Mesodermal cell (in vitro differentiated cells): ENCODE measurements at regions not wholly inside any gene's neighbourhood (a gene's known extent, or its start where the extent isn't known, plus 50 kb on each side); places are given as distances from the start of the nearest gene placed in this dataset.

Experiments
- H3K27ac ChIP-seq: 2 replicates; pipeline ENCODE4 v1.7.0; 2013; ENCODE audit warnings: mild to moderate bottlenecking, low read depth, low read length, moderate library complexity; ENCODE audit not compliant: severe bottlenecking
- H3K36me3 ChIP-seq: 2 replicates; pipeline ENCODE4 v1.7.1; 2013; ENCODE audit warnings: mild to moderate bottlenecking, low read length, moderate library complexity; ENCODE audit not compliant: control insufficient read depth, insufficient read depth
- H3K4me1 ChIP-seq: one replicate; pipeline ENCODE4 v1.7.1; 2013; ENCODE audit warnings: mild to moderate bottlenecking, low read length; ENCODE audit not compliant: insufficient read depth, control insufficient read depth, poor library complexity, severe bottlenecking
- H3K4me3 ChIP-seq: 2 replicates; pipeline ENCODE4 v1.7.0; 2013; ENCODE audit warnings: low read length, control low read depth, mild to moderate bottlenecking; ENCODE audit not compliant: insufficient read depth, poor library complexity, severe bottlenecking; ENCODE audit errors: extremely low read depth
- H3K9me3 ChIP-seq: 2 replicates; pipeline ENCODE4 v1.7.1; 2013; ENCODE audit warnings: mild to moderate bottlenecking, low read length, moderate library complexity; ENCODE audit not compliant: control insufficient read depth
- WGBS, 2 experiments: methylation state at CpG; one replicate each; pipeline ENCODE4 v1.1.5; 2013; ENCODE audit warnings: missing lambda C conversion rate in 2 of 2; ENCODE audit not compliant: insufficient coverage in 2 of 2; 5-methylcytosine and 5-hydroxymethylcytosine counted together

- no peak overlapping the region for H3K4me3 ChIP-seq
- no CpG with 5 or more reads among the region's 3 CpGs for WGBS, 2 experiments
- H3K36me3 ChIP-seq, result no peaks in the 10 kb centered on the region
- H3K9me3 ChIP-seq, result no peaks in the 10 kb centered on the region
- H3K27ac ChIP-seq, result no peak overlapping the region
- H3K4me1 ChIP-seq, result no peaks in the 10 kb centered on the region
Measured at GRCh38 chr13:48843630-48844380, 131.9 kb upstream of the FNDC3A start.

DNA sequence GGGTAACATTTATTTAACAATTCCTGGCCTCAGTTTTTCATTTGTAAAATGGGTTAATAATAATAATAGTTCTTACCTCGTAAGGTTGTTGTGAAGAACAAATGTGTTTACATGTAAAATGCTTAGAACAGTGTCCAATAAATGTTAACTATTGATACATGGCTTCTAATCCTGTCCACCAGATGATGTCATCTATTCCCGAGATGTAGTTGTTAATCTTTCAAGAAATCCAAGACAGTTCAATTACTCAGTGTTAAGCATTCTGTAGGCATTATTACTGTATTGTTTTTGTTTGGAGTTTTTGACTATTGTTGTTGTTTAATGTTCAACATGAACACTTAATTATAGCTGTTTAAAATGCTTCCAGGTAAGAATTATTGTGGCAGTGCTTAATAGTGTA, 131.0 kb upstream of the FNDC3A start:
- Histone ChIP-seq H3K36me3 (no peaks in the 10 kb centered on the region), H3K27ac (no peak overlapping the region), H3K9me3 (peaks cover 5% of the 10 kb centered on the region), H3K4me1 (no peaks in the 10 kb centered on the region), H3K4me3 (no peak overlapping the region)
- WGBS, 2 experiments, result no CpG with 5 or more reads among the region's 2 CpGs

DNA sequence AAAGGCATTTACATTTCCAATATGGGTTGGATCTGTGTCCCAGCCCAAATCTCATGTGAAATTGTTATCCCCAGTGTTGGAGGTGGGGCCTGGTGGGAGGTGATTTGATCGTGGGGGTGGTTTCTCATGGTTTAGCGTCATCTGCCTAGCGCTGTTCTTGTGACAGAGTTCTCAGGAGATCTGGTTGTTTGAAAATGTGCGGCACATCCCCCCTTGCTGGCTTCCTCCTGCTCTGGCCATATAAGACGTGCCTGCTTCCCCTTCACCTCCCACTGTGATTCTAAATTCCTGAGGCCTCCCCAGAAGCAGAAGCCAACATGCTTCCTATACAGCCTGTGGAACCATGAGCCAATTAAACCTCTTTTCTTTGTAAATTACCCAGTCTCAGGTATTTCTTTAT, 126.2 kb upstream of the FNDC3A start:
- Histone ChIP-seq H3K9me3 (peaks cover 6% of the 10 kb centered on the region), H3K4me1 (peaks cover 9% of the 10 kb centered on the region), H3K36me3 (no peaks in the 10 kb centered on the region), H3K27ac (no peak overlapping the region), H3K4me3 (no peak overlapping the region)
- 78 to 82% methylated on average over 5 of the region's 5 CpGs for WGBS, 2 experiments

DNA sequence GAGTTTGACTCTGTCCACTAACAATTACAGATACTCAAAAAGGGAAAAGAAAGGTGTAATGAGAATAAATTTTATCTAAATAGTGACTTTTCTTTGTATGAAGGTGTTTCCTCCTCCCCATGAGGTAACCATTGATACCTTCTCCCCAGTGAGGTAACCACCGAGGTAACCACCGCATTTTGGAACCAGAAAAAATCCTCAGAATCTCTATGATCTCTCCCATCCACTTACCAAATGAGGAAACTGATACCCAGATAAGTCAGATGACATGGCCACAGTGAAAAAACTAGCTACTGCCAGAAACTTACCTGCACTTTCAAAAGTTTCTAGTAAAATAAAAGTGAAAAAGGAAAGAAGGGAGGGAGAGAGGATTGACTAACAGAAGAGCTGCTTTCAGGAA, 124.0 kb upstream of the FNDC3A start:
- peaks cover 9% of the 10 kb centered on the region for H3K4me1 ChIP-seq
- no peak overlapping the region for H3K27ac ChIP-seq
- H3K4me3 ChIP-seq, result no peak overlapping the region
- peaks cover 6% of the 10 kb centered on the region for H3K9me3 ChIP-seq
- H3K36me3 ChIP-seq, result no peaks in the 10 kb centered on the region
- no CpG with 5 or more reads among the region's 2 CpGs for WGBS, 2 experiments

GRCh38 chr13:48852911-48853727, 122.6 kb upstream of the FNDC3A start:
- Histone ChIP-seq H3K36me3 (no peaks in the 10 kb centered on the region), H3K9me3 (peaks cover 6% of the 10 kb centered on the region), H3K27ac (peak overlapping the region; percentile 64), H3K4me1 (peaks cover 9% of the 10 kb centered on the region), H3K4me3 (no peak overlapping the region)
- 87 to 92% methylated on average over 5 to 8 of the region's 8 CpGs for WGBS, 2 experiments

GRCh38 chr13:48853728-48854102, 122.0 kb upstream of the FNDC3A start:
- no peak overlapping the region for H3K4me3 ChIP-seq
- H3K9me3 ChIP-seq, result peaks cover 6% of the 10 kb centered on the region
- peak overlapping the region; percentile 64 for H3K27ac ChIP-seq
- H3K36me3 ChIP-seq, result no peaks in the 10 kb centered on the region
- peaks cover 13% of the 10 kb centered on the region for H3K4me1 ChIP-seq
- 78 to 93% methylated on average over 2 to 3 of the region's 5 CpGs for WGBS, 2 experiments

DNA sequence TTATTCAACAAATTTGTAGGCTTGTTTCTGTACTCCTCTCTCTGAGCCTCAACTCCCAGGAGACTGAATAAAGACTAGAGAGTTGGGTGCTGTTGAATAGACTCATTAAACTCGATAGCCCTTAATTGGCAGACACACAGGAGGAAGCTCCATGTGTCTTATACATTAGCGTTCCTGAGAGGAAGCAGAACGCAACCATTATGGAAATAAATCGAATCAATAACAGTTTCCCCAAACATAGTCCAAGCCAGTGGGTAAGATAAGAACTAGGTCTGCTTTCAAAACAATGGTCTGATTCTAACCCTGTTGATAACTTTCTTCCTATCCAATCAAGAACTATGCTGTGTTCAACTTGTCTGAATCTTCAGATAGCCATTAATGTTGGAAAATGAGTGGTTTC, 118.1 kb upstream of the FNDC3A start:
- Histone ChIP-seq H3K36me3 (no peaks in the 10 kb centered on the region), H3K9me3 (no peaks in the 10 kb centered on the region), H3K4me3 (no peak overlapping the region), H3K4me1 (peaks cover 13% of the 10 kb centered on the region), H3K27ac (no peak overlapping the region)
- 93 to 100% methylated on average over 2 to 3 of the region's 4 CpGs for WGBS, 2 experiments

GRCh38 chr13:48858122-48858902, 117.4 kb upstream of the FNDC3A start:
- WGBS, 2 experiments, result 63 to 71% methylated on average over 1 to 2 of the region's 3 CpGs
- Histone ChIP-seq H3K27ac (no peak overlapping the region), H3K4me1 (peaks cover 13% of the 10 kb centered on the region), H3K4me3 (no peak overlapping the region), H3K9me3 (no peaks in the 10 kb centered on the region), H3K36me3 (no peaks in the 10 kb centered on the region)

DNA sequence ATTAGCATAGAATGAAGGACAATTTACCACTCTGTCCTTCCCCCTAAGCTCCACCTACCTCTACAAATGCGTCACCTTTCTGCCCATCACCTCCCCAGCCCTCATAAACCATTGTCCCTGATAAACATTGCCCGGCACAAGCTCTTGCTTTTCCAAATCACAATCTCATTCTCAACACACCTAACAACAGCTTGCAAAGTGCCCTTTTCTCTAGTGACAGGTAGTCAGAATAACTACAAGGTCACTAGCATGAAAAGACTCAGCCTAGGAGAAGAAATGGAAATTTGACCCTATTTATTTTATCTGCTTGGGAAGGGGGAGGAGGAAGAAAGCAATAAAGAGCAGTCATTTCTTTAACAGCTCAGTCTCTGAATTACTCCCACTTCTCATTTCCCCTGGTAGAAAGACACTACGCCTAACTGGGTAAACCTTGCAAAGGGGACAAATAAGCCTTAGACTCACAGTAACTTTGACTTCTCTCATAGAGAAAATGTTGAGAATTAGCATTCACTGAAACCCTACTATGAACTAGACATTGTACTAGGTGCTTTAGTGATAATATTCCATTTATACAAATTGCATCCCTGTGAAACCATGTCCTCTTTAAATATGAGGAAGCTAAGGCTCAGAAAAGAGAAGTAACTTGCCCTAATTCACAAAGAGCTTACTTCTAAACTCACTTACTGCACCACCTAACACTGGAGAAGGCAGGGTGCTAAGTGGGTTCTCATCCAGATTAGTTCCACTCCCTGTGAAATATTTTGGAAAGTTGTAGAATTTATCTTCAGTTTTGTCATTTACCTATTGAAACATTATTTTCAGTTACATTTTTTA, 116.2 kb upstream of the FNDC3A start:
- Histone ChIP-seq H3K27ac (peak overlapping the region; percentile 39), H3K4me1 (peaks cover 3% of the 10 kb centered on the region), H3K4me3 (no peak overlapping the region), H3K9me3 (no peaks in the 10 kb centered on the region), H3K36me3 (no peaks in the 10 kb centered on the region)
- 50 to 76% methylated on average over 1 to 3 of the region's 3 CpGs for WGBS, 2 experiments

DNA sequence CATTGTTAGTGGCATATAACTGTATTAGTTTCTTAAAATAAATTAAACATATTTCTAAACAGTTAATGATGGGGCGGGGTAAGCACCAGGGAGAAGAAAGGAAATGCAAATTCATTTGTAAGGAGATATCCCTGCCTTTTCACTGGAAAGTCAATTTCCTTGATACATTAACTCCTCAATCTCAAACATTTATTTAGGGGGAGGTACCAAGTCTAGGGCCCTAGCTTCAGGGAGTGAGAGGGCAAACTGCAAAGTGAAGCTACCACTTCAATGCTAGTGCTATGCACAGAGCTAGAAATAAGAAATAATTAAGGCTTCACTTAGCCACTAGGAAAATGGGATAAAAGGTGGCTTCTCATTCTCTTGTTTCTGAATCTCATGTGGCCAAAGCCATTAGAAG, 115.3 kb upstream of the FNDC3A start:
- Histone ChIP-seq H3K27ac (no peak overlapping the region), H3K4me3 (no peak overlapping the region), H3K4me1 (peaks cover 3% of the 10 kb centered on the region), H3K9me3 (no peaks in the 10 kb centered on the region), H3K36me3 (no peaks in the 10 kb centered on the region)
- WGBS, 2 experiments, result no CpG with 5 or more reads among the region's 1 CpG
